HEK293T (cell line): ENCODE measurements at regions not wholly inside any gene's neighbourhood (a gene's known extent, or its start where the extent isn't known, plus 50 kb on each side); places are given as distances from the start of the nearest gene placed in this dataset.
A peak's percentile ranks its signal among the peaks of the same experiment; 100 is the strongest.

Experiments
- CTCF ChIA-PET: fragments of 350-600 bp; formaldehyde crosslinking; extraction: SDS; loops from one replicate; lab custom pipeline; 2021; ENCODE audit warnings: antibody characterized with exemption, inconsistent platforms; lab: Yijun Ruan, JAX
- POLR2A ChIA-PET: fragments of 350-600 bp; formaldehyde crosslinking; extraction: SDS; loops from one replicate; lab custom pipeline; 2020; ENCODE audit warnings: antibody characterized with exemption, inconsistent platforms; lab: Yijun Ruan, JAX
- DNase-seq: peaks from one replicate; pipeline ENCODE4 v3.0.0; 2012; ENCODE audit warnings: mixed read lengths; ENCODE audit errors: extremely low spot score
- ARNT ChIP-seq: fragments of 450-650 bp; IDR thresholded peaks from 2 replicates; pipeline ENCODE4 v1.6.1; 2017; ENCODE audit warnings: mild to moderate bottlenecking
- BHLHE40 ChIP-seq: fragments of 450-650 bp; IDR thresholded peaks from 2 replicates; pipeline ENCODE4 v1.6.1; 2016; ENCODE audit warnings: mild to moderate bottlenecking, moderate library complexity, borderline replicate concordance
- CTBP1 ChIP-seq: fragments of 450-650 bp; IDR thresholded peaks from 2 replicates; pipeline ENCODE4 v1.6.1; 2016; ENCODE audit warnings: borderline replicate concordance
- ELF4 ChIP-seq: fragments of 450-650 bp; IDR thresholded peaks from 2 replicates; pipeline ENCODE4 v1.6.1; 2017; ENCODE audit warnings: antibody characterized with exemption
- FOXA1 ChIP-seq: fragments of 450-650 bp; IDR thresholded peaks from 2 replicates; pipeline ENCODE4 v1.6.1; 2016; ENCODE audit warnings: mild to moderate bottlenecking
- FOXK2 ChIP-seq: fragments of 450-650 bp; IDR thresholded peaks from 2 replicates; pipeline ENCODE4 v1.6.1; 2016; ENCODE audit warnings: mild to moderate bottlenecking
- FOXM1 ChIP-seq: fragments of 450-650 bp; IDR thresholded peaks from 2 replicates; pipeline ENCODE4 v1.6.1; 2017; ENCODE audit warnings: mild to moderate bottlenecking, borderline replicate concordance
- HDGF ChIP-seq: fragments of 450-650 bp; IDR thresholded peaks from 2 replicates; pipeline ENCODE4 v1.6.1; 2017; ENCODE audit warnings: antibody characterized with exemption, borderline replicate concordance
- L3MBTL2 ChIP-seq: fragments of 450-650 bp; conservative IDR thresholded peaks from 2 replicates; pipeline ENCODE4 v1.6.1; 2016; ENCODE audit warnings: mild to moderate bottlenecking
- LEF1 ChIP-seq: fragments of 450-650 bp; IDR thresholded peaks from 2 replicates; pipeline ENCODE4 v1.6.1; 2017; ENCODE audit warnings: mild to moderate bottlenecking, borderline replicate concordance
- NFRKB ChIP-seq: fragments of 450-650 bp; IDR thresholded peaks from 2 replicates; pipeline ENCODE4 v1.6.1; 2016; ENCODE audit warnings: mild to moderate bottlenecking, moderate library complexity
- PKNOX1 ChIP-seq: fragments of 450-650 bp; IDR thresholded peaks from 2 replicates; pipeline ENCODE4 v1.6.1; 2016
- SP1 ChIP-seq: fragments of 450-650 bp; IDR thresholded peaks from 2 replicates; pipeline ENCODE4 v1.6.1; 2017
- SUZ12 ChIP-seq: fragments of 450-650 bp; IDR thresholded peaks from 2 replicates; pipeline ENCODE4 v1.6.1; 2016; ENCODE audit warnings: mild to moderate bottlenecking
- TARDBP ChIP-seq: fragments of 450-650 bp; IDR thresholded peaks from 2 replicates; pipeline ENCODE4 v1.6.1; 2016
- ZNF384 ChIP-seq: fragments of 450-650 bp; IDR thresholded peaks from 2 replicates; pipeline ENCODE4 v1.6.1; 2016

DNA sequence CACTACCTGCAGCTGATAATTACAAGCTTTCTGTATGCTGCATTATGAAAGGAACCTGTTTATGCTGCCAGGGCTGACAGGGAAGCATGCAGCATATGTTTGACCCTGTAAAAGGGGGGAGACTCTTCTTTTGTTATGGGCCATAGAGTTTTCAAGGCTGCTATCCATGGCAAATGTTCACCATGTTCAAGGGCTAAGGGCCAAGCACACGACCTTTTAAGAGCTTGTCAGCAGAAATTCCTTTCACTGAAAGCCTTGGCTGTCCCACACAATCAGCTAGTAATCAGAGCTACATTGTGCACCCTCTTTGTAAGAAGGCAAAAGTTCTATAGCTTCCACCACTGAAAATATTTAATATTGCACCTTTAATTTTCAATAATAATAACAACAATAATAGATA, 74.2 kb upstream of the MBIP start:
- CTCF ChIA-PET: interaction anchor here (1.1 kb wide), 1 partner anchor 13 kb away, joined by 3 read pairs; no protein-coding TSS in a partner anchor

DNA sequence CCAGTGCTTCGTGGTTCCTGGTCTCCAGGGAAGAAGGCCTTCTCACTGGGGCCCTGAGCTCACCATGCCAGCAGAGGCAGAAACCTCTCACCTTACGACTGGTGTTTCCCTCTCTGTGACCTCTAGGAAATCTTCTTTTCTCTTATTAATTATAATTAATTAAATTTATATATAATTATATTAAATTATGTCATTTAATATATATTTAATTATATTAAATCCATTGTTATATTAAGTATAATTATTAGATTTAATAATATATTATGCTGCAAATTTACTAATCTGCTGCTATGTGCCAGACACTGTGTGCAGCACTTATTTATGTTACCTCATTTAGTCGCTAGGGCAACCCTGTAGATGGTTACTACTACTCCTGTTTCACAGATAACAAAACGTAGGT, 70.3 kb upstream of the MBIP start:
- TF ChIP-seq FOXK2 (no peak), CTBP1 (no peak), ARNT (no peak), ELF4 (no peak), PKNOX1 (no peak), LEF1 (no peak), ZNF384 (no peak), L3MBTL2 (no peak), BHLHE40 (no peak), NFRKB (no peak)
- POLR2A ChIA-PET: no interaction called here
- DNase-seq: no peak
- CTCF ChIA-PET: interaction anchor here (1.3 kb wide), 1 partner anchor 17 kb away, joined by 3 read pairs; no protein-coding TSS in a partner anchor

More for the DNA sequence above, 74.2 kb upstream of the MBIP start:
- POLR2A ChIA-PET: interaction anchor here (0.8 kb wide), 1 partner anchor 74 kb away, joined by 3 read pairs; the partner anchor contains the start of gene MBIP
- DNase-seq: no peak
- no peak for TF ChIP-seq ELF4
- TF ChIP-seq LEF1: no peak
- TF ChIP-seq TARDBP: no peak
- no peak for TF ChIP-seq L3MBTL2
- no peak for TF ChIP-seq FOXK2
- TF ChIP-seq HDGF: no peak
- TF ChIP-seq NFRKB: no peak
- no peak for TF ChIP-seq SP1
- TF ChIP-seq FOXM1: no peak
- no peak for TF ChIP-seq PKNOX1
- no peak for TF ChIP-seq FOXA1
- TF ChIP-seq CTBP1: no peak
- no peak for TF ChIP-seq ARNT
- no peak for TF ChIP-seq SUZ12
- no peak for TF ChIP-seq BHLHE40
- TF ChIP-seq ZNF384: no peak

GRCh38 chr14:36383767-36384431, 63.5 kb upstream of the MBIP start:
- POLR2A ChIA-PET: no interaction called here
- TF ChIP-seq CTBP1: no peak
- no peak for TF ChIP-seq HDGF
- TF ChIP-seq ARNT: no peak
- no peak for TF ChIP-seq NFRKB
- no peak for TF ChIP-seq ELF4
- no peak for TF ChIP-seq LEF1
- no peak for TF ChIP-seq FOXK2
- TF ChIP-seq PKNOX1: no peak
- no peak for TF ChIP-seq TARDBP
- no peak for TF ChIP-seq FOXA1
- TF ChIP-seq SUZ12: no peak
- TF ChIP-seq FOXM1: no peak
- no peak for DNase-seq
- CTCF ChIA-PET: no interaction called here

DNA sequence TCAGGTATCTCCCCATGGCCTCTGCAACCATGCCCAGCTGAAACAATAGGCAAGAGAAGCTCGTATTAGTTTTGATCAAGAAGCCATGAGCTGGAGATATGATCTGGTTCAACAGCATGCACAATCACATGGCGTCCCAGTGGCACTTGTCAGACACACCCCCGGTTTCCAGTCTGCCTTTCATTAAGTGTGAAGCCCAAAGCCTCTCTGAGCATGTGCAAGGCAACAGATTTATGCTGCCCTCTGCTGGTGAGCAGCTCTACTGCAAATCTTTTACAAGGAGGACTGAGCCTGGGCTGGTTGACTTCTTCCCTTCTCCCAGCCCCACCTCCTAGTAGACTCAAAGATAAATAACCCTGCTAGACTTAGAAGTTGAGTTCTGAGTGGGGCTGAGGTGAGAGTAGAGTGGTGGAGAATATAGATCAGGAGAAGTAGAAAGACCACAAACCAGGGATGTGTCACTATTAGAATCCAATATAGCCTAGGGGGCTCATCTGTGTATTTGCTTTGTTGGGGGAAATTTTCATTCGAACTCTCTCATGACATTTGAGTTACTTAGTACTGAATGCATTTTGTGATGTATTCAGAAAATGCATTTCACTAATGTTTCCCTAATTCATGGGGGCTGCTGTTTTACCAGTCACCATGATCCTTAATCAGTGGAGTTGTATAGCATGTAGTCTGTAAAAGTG, 53.7 kb upstream of the MBIP start:
- peak; percentile 84 for DNase-seq
- POLR2A ChIA-PET: interaction anchor here (0.7 to 1.7 kb wide), 2 partner anchors 12 to 151 kb away, joined by 3 to 4 read pairs; no protein-coding TSS in a partner anchor
- TF ChIP-seq FOXM1 (no peak), L3MBTL2 (peak; percentile 88)
- CTCF ChIA-PET: interaction anchor here (0.6 to 1.9 kb wide), 14 partner anchors 13 to 1222 kb away, joined by 3 to 7 read pairs (median 4); no protein-coding TSS in a partner anchor
